ENCODE measurements at regions not wholly inside any gene's neighbourhood (a gene's known extent, or its start where the extent isn't known, plus 50 kb on each side); places are given as distances from the start of the nearest gene placed in this dataset.

DNA sequence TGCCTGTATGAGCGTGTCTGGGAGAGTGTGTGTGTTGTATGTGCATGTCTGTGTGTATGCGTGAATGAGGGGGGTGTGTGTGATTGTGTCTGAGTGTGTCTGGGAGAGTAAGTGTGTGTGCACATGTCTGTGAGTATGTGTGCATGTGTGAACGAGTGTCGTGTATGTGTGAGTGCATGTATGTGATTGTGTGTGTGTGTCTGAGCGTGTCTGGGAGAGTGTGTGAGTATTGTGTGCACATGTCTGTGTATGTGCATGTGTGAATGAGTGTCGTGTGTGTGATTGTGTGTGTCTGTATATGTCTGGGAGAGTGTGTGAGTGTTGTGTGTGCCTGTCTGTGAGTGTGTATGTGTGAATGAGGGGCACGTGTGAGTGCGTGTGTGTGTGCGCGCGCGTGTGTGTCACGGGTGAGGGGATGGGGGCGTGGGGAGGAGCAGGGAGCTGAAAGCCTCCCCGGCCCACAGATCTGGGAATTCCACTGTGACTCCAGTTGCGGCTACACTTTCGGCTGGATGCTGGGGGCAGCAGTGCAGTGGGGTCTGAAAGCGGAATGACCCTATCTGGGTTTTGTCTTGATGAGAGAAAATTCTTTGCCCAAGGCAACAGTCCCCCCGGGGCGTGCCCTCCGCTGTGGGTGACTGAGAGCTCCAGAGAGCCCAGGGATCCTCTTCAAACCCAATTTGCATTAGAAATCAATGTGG lies 138.1 kb upstream of the MED13L start:
- TF ChIP-seq ZNF473 (tag by site-specific recombination; IDR thresholded peaks at IDR 0.05), result no peak
- TF ChIP-seq, protein P1, sequence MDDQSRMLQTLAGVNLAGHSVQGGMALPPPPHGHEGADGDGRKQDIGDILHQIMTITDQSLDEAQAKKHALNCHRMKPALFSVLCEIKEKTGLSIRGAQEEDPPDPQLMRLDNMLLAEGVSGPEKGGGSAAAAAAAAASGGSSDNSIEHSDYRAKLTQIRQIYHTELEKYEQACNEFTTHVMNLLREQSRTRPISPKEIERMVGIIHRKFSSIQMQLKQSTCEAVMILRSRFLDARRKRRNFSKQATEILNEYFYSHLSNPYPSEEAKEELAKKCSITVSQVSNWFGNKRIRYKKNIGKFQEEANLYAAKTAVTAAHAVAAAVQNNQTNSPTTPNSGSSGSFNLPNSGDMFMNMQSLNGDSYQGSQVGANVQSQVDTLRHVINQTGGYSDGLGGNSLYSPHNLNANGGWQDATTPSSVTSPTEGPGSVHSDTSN (CRISPR knock-in tag; IDR thresholded peaks at IDR 0.05), result no peak
- TF ChIP-seq, protein P2, sequence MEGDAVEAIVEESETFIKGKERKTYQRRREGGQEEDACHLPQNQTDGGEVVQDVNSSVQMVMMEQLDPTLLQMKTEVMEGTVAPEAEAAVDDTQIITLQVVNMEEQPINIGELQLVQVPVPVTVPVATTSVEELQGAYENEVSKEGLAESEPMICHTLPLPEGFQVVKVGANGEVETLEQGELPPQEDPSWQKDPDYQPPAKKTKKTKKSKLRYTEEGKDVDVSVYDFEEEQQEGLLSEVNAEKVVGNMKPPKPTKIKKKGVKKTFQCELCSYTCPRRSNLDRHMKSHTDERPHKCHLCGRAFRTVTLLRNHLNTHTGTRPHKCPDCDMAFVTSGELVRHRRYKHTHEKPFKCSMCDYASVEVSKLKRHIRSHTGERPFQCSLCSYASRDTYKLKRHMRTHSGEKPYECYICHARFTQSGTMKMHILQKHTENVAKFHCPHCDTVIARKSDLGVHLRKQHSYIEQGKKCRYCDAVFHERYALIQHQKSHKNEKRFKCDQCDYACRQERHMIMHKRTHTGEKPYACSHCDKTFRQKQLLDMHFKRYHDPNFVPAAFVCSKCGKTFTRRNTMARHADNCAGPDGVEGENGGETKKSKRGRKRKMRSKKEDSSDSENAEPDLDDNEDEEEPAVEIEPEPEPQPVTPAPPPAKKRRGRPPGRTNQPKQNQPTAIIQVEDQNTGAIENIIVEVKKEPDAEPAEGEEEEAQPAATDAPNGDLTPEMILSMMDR (tag by site-specific recombination; IDR thresholded peaks at IDR 0.05), result no peak
